ENCODE measurements at regions not wholly inside any gene's neighbourhood (a gene's known extent, or its start where the extent isn't known, plus 50 kb on each side); places are given as distances from the start of the nearest gene placed in this dataset.

GRCh38 chr6:164693944-164694343 lies 615.5 kb downstream of the C6orf118 start:
- H3K27ac Mint-ChIP-seq (ENCODE audit: unreplicated experiment): no peak overlapping the region
- H3K36me3 Mint-ChIP-seq (ENCODE audit: unreplicated experiment): no peaks in the 10 kb centered on the region
- DNase-seq (ENCODE audit: extremely low spot score, unreplicated experiment): no peak
- no peak for TF ChIP-seq CTCF (IDR thresholded peaks at IDR 0.05)
- no peaks in the 10 kb centered on the region for H3K27me3 Mint-ChIP-seq (ENCODE audit: unreplicated experiment)
- H3K9me3 Mint-ChIP-seq (ENCODE audit: unreplicated experiment): peaks cover 32% of the 10 kb centered on the region
- no peaks in the 10 kb centered on the region for H3K4me1 Mint-ChIP-seq (ENCODE audit: unreplicated experiment)
- no peak overlapping the region for H3K4me3 Mint-ChIP-seq (ENCODE audit: unreplicated experiment)

GRCh38 chr6:164692772-164693510 lies 616.5 kb downstream of the C6orf118 start:
- Mint-ChIP-seq H3K27ac (ENCODE audit: unreplicated experiment) (no peak overlapping the region), H3K4me1 (ENCODE audit: unreplicated experiment) (no peaks in the 10 kb centered on the region), H3K27me3 (ENCODE audit: unreplicated experiment) (no peaks in the 10 kb centered on the region), H3K4me3 (ENCODE audit: unreplicated experiment) (no peak overlapping the region), H3K36me3 (ENCODE audit: unreplicated experiment) (no peaks in the 10 kb centered on the region), H3K9me3 (ENCODE audit: unreplicated experiment) (peaks cover 33% of the 10 kb centered on the region)
- TF ChIP-seq CTCF (IDR thresholded peaks at IDR 0.05): no peak
- no peak for DNase-seq (ENCODE audit: extremely low spot score, unreplicated experiment)

GRCh38 chr6:164690702-164691500 lies 618.5 kb downstream of the C6orf118 start:
- Mint-ChIP-seq H3K4me1 (ENCODE audit: unreplicated experiment) (no peaks in the 10 kb centered on the region), H3K27me3 (ENCODE audit: unreplicated experiment) (no peaks in the 10 kb centered on the region), H3K9me3 (ENCODE audit: unreplicated experiment) (peaks cover 27% of the 10 kb centered on the region), H3K36me3 (ENCODE audit: unreplicated experiment) (no peaks in the 10 kb centered on the region), H3K4me3 (ENCODE audit: unreplicated experiment) (no peak overlapping the region), H3K27ac (ENCODE audit: unreplicated experiment) (no peak overlapping the region)
- no peak for DNase-seq (ENCODE audit: extremely low spot score, unreplicated experiment)
- TF ChIP-seq CTCF (IDR thresholded peaks at IDR 0.05): no peak

GRCh38 chr6:164690241-164690640 lies 619.2 kb downstream of the C6orf118 start:
- no peak overlapping the region for H3K4me3 Mint-ChIP-seq (ENCODE audit: unreplicated experiment)
- no peak for TF ChIP-seq CTCF (IDR thresholded peaks at IDR 0.05)
- H3K4me1 Mint-ChIP-seq (ENCODE audit: unreplicated experiment): no peaks in the 10 kb centered on the region
- H3K36me3 Mint-ChIP-seq (ENCODE audit: unreplicated experiment): no peaks in the 10 kb centered on the region
- no peak for DNase-seq (ENCODE audit: extremely low spot score, unreplicated experiment)
- H3K27me3 Mint-ChIP-seq (ENCODE audit: unreplicated experiment): no peaks in the 10 kb centered on the region
- H3K27ac Mint-ChIP-seq (ENCODE audit: unreplicated experiment): no peak overlapping the region
- H3K9me3 Mint-ChIP-seq (ENCODE audit: unreplicated experiment): peaks cover 23% of the 10 kb centered on the region

GRCh38 chr6:164665328-164665727 lies 644.1 kb downstream of the C6orf118 start:
- Mint-ChIP-seq H3K4me1 (ENCODE audit: unreplicated experiment) (no peaks in the 10 kb centered on the region), H3K36me3 (ENCODE audit: unreplicated experiment) (no peaks in the 10 kb centered on the region), H3K27me3 (ENCODE audit: unreplicated experiment) (no peaks in the 10 kb centered on the region), H3K4me3 (ENCODE audit: unreplicated experiment) (no peak overlapping the region), H3K27ac (ENCODE audit: unreplicated experiment) (no peak overlapping the region), H3K9me3 (ENCODE audit: unreplicated experiment) (peaks cover 27% of the 10 kb centered on the region)
- no peak for TF ChIP-seq CTCF (IDR thresholded peaks at IDR 0.05)
- DNase-seq (ENCODE audit: extremely low spot score, unreplicated experiment): no peak
